Activated B cell treated with CpG ODN at 0.5 μM for 24 hours (primary cell): ENCODE measurements at regions not wholly inside any gene's neighbourhood (a gene's known extent, or its start where the extent isn't known, plus 50 kb on each side); places are given as distances from the start of the nearest gene placed in this dataset.

Experiments
- ATAC-seq: fragments of 200-7000 bp; cut with Tn5 transposase; one replicate; pipeline ENCODE4 v1.10.0; 2021; ENCODE audit warnings: low read depth, mild to moderate bottlenecking, moderate library complexity
- CTCF ChIA-PET: fragments of 350-600 bp; sonication (Branson Sonifier 250); formaldehyde crosslinking; loops from one replicate; lab custom pipeline; 2021; ENCODE audit warnings: antibody characterized with exemption; lab: Charles Lee
- POLR2A ChIA-PET: fragments of 350-600 bp; sonication (Branson Sonifier 250); formaldehyde crosslinking; loops from one replicate; lab custom pipeline; 2021; ENCODE audit warnings: antibody characterized with exemption; lab: Charles Lee
- DNase-seq: peaks from one replicate; pipeline ENCODE4 v3.0.0; 2022
- H3K27ac Mint-ChIP-seq: one replicate; pipeline ENCODE4 v1.8.0; 2020; ENCODE audit warnings: mixed read lengths
- H3K27me3 Mint-ChIP-seq: one replicate; pipeline ENCODE4 v1.8.0; 2021; ENCODE audit warnings: mixed read lengths
- H3K36me3 Mint-ChIP-seq: one replicate; pipeline ENCODE4 v1.8.0; 2021; ENCODE audit warnings: low read depth, mixed read lengths
- H3K4me1 Mint-ChIP-seq: one replicate; pipeline ENCODE4 v1.8.0; 2021; ENCODE audit warnings: mixed read lengths
- H3K4me3 Mint-ChIP-seq: one replicate; pipeline ENCODE4 v1.8.0; 2020; ENCODE audit warnings: mild to moderate bottlenecking, mixed read lengths
- H3K9me3 Mint-ChIP-seq: one replicate; pipeline ENCODE4 v1.8.0; 2020; ENCODE audit warnings: mixed read lengths
- intact Hi-C: fragments of 100-400 bp; cut with micrococcal nuclease; formaldehyde crosslinking; loops from one replicate; pipeline ENCODE4 v1.15.1; 2024
- TF ChIP-seq, protein P1 (sequence below): fragments of 200-600 bp; IDR thresholded peaks from one replicate; pipeline ENCODE4 v1.8.0; 2022; ENCODE audit warnings: antibody characterized with exemption, mild to moderate bottlenecking

DNA sequence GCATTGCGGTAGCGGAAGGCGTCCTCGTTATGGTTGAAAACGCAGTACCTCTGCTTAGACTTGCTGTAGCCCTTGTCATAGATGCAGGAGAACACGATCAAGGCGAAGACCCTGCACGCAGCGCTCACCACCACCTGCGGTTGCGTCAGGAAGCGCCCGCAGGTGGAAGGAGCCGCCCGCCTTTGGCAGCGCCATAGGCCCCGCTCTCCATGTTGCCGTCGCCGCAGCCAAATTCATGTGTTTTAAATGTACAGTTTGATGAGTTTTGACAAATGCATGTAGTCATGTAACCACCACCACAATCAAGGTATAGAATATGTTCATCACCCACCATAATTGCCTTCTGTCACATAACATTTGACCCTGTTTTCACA lies 84.9 kb upstream of the CEP78 start:
- intact Hi-C loops = no loop called here
- no peaks in the 10 kb centered on the region for H3K36me3 Mint-ChIP-seq
- CTCF ChIA-PET = no interaction called here

DNA sequence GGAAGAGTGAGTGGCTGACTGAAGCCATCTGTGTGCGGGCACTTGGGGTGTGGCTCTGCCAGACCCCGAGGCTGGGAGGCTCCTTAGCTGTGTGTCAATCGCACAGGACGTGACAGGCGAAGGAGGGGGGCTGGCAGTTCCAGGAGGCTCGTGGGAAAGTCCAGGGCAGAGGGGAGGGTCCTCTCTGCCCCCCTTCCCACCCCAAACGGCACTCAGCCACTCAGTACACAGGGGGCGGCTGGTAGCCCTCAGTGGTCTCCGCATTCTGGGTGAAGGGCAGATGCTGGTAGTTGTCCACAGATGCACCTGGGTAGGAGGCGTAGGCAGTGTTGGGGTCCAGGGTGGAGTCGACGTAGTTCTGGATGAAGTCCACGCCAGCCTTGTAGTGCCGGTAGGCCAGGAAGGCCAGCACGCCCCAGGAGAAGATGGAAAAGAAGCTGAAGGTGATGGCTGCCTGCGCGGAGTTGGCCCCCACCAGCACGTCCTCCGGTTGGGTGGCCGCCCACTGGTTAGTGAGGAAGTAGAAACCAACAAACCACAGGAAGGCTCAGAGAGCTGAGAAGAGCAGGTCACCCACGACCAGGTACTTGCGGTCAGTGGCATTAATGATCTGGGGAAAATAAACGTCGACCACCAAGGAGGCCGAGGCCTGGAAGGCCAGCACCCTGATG lies 85.4 kb upstream of the CEP78 start:
- ChIA-PET POLR2A (no interaction called here), CTCF (no interaction called here)
- ATAC-seq = no peak
- H3K4me3 Mint-ChIP-seq = no peak overlapping the region
- no peaks in the 10 kb centered on the region for H3K36me3 Mint-ChIP-seq
- no peaks in the 10 kb centered on the region for H3K27me3 Mint-ChIP-seq
- H3K9me3 Mint-ChIP-seq = peaks cover 3% of the 10 kb centered on the region
- DNase-seq = no peak
- no peak overlapping the region for H3K27ac Mint-ChIP-seq
- H3K4me1 Mint-ChIP-seq = peaks cover 6% of the 10 kb centered on the region
- intact Hi-C loops = no loop called here
- TF ChIP-seq, protein P1, sequence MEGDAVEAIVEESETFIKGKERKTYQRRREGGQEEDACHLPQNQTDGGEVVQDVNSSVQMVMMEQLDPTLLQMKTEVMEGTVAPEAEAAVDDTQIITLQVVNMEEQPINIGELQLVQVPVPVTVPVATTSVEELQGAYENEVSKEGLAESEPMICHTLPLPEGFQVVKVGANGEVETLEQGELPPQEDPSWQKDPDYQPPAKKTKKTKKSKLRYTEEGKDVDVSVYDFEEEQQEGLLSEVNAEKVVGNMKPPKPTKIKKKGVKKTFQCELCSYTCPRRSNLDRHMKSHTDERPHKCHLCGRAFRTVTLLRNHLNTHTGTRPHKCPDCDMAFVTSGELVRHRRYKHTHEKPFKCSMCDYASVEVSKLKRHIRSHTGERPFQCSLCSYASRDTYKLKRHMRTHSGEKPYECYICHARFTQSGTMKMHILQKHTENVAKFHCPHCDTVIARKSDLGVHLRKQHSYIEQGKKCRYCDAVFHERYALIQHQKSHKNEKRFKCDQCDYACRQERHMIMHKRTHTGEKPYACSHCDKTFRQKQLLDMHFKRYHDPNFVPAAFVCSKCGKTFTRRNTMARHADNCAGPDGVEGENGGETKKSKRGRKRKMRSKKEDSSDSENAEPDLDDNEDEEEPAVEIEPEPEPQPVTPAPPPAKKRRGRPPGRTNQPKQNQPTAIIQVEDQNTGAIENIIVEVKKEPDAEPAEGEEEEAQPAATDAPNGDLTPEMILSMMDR = no peak

More for the DNA sequence above, 84.9 kb upstream of the CEP78 start:
- POLR2A ChIA-PET = no interaction called here
- ATAC-seq = no peak
- DNase-seq = no peak
- TF ChIP-seq, protein P1 = no peak
- Mint-ChIP-seq H3K9me3 (peaks cover 3% of the 10 kb centered on the region), H3K4me3 (no peak overlapping the region), H3K27ac (no peak overlapping the region), H3K27me3 (no peaks in the 10 kb centered on the region), H3K4me1 (peaks cover 6% of the 10 kb centered on the region)

DNA sequence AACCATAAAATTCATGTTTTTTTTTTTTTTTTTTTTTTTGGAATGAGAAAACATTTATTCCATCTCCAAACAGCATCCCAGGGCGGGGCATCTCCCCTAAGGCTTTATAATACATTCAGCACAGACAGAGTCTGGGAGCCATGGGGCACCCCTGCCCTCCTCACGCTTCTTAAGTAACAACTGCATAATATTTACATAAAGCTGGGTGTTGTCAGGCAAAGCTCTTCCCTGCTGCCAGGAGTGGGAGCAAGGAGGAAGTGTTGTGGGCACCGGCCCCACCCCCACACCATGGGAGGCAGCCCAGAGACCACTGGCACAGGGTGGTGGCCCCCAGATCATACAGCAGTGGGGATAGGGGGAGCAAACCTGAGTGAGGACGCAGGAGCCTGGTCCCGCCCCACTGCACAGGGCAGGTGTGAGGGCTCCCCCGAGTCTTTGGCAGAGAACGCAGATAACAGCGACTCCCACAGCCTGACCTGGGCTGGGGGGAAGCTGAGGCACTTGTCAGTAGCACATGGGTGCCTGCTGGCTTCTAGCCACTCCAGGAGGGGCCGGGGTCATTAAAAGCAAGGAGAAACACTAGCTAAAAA lies 86.1 kb upstream of the CEP78 start:
- TF ChIP-seq, protein P1 = no peak
- no peak for DNase-seq
- Mint-ChIP-seq H3K27me3 (no peaks in the 10 kb centered on the region), H3K4me3 (no peak overlapping the region), H3K27ac (no peak overlapping the region), H3K36me3 (no peaks in the 10 kb centered on the region), H3K9me3 (no peaks in the 10 kb centered on the region), H3K4me1 (peaks cover 6% of the 10 kb centered on the region)
- intact Hi-C loops = loop anchor here (10.0 kb wide), 1 partner anchor 65 kb away; no protein-coding TSS in a partner anchor
- ChIA-PET POLR2A (no interaction called here), CTCF (no interaction called here)
- no peak for ATAC-seq

- ChIA-PET CTCF (no interaction called here), POLR2A (no interaction called here)
- intact Hi-C loops = loop anchor here (10.0 kb wide), 1 partner anchor 61 kb away; no protein-coding TSS in a partner anchor
- ATAC-seq (no peak), DNase-seq (no peak)
- Mint-ChIP-seq H3K9me3 (peaks cover 10% of the 10 kb centered on the region), H3K36me3 (no peaks in the 10 kb centered on the region), H3K27me3 (no peaks in the 10 kb centered on the region), H3K4me3 (no peak overlapping the region), H3K27ac (no peak overlapping the region), H3K4me1 (peaks cover 8% of the 10 kb centered on the region)
- TF ChIP-seq, protein P1 = no peak
Measured at GRCh38 chr9:78146241-78146640, 89.6 kb upstream of the CEP78 start.

DNA sequence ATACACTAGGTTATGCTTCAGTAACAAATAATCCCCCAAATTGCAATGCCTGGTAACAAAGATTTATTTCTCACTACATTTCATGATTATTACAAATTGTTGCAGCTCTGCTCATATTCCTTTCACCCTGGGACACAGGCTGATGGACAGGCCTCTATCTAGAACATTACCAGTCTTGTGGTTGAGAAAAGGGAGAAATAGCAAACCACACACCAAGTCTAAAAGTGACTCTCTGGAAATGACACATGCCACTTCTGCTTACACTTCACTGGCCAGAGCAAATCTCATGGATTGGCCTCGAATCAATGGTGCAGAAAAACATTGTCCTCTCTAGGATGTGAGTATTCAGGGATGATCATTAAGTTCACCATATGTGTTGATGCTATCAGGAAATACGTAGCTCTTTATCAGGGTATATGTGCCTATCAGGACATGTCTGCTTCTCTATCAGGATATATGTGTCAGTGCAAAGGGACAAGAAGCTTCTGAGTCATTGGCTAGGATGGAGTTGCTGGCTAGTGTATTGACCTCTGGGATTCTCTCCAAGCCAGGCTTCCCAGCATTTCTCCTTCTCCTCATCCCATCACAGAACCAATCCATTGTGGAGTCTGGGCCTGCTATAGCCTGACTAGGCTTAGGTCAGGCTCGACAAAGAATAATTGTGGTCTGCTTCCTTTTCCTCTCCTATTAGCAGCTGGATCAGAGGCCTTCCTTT lies 91.1 kb upstream of the CEP78 start:
- peaks cover 1% of the 10 kb centered on the region for H3K4me1 Mint-ChIP-seq
- POLR2A ChIA-PET = no interaction called here

More for the DNA sequence above, 91.1 kb upstream of the CEP78 start:
- intact Hi-C loops = loop anchor here (10.0 kb wide), 1 partner anchor 60 kb away; no protein-coding TSS in a partner anchor
- Mint-ChIP-seq H3K27ac (no peak overlapping the region), H3K4me3 (no peak overlapping the region), H3K36me3 (no peaks in the 10 kb centered on the region), H3K27me3 (no peaks in the 10 kb centered on the region), H3K9me3 (peaks cover 12% of the 10 kb centered on the region)
- TF ChIP-seq, protein P1 = no peak
- DNase-seq (no peak), ATAC-seq (no peak)
- CTCF ChIA-PET = no interaction called here
